Activated naive CD4-positive, alpha-beta T cell treated with Interleukin-2 at 50 U/mL for 16 hours (primary cell): ENCODE measurements at regions not wholly inside any gene's neighbourhood (a gene's known extent, or its start where the extent isn't known, plus 50 kb on each side); places are given as distances from the start of the nearest gene placed in this dataset.
"Not testable (repeated sequence)": the region's sequence is repeated elsewhere in the genome, so short reads cannot be mapped to it uniquely, and the experiment has no call there.

Experiments used
- DNase-seq: peaks from one replicate; pipeline ENCODE4 v3.0.0-alpha.2; 2020

DNA sequence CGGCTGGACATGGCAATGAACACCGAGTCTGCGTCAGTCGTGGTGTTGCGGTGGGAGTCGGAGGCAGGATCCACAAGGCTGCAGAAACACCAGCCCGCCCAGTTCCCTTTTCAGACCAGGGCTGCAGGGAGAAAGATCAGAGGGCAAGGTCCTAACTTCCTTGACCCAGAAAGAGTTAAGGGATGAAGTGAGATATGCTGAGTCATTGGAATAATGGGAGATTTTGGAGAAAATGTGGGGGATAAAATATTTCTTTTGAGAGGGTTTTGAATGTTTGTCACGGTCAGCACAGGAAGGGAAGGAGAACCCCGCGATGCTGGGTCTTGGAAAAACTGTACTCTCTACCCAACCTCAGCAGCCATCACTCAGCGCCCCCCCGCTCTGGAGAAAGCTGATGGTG lies 416.0 kb downstream of the ICE1 start:
- DNase-seq = no peak

DNA sequence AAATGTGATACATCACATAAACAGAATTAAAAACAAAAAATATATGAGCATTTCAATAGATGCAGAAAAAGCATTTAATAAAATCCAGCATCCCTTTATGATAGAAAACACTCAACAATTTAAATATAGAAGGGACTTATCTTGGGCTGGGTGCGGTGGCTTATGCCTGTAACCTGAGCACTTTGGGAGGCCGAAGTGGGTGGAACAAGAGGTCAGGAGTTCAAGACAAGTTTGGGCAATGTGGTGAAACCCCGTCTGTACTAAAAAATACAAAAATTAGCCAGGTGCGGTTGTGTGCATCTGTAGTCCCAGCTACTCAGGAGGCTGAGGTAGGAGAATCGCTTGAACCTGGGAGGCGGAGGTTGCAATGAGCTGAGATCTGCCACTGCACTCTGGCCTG lies 409.1 kb downstream of the ICE1 start:
- not testable (repeated sequence) for DNase-seq

DNA sequence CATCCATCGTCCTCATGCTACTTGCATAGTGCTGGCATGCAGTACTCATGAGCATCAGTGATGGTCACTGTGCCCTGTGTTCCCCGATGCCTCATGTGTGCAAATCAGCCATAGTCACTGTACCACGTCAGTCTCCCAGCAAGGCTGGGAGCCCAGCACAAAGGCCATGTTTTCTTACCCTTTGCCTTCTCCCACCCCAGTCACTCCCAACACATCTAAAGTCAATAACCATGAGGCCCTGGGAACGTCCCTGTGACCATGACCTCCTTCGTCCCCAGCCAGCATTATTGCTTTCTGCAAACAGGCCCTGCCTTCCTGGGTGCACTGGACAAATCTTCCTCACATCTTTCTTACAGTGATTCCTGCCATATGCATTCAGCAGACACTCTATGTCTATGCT lies 406.1 kb downstream of the ICE1 start:
- DNase-seq = no peak

DNA sequence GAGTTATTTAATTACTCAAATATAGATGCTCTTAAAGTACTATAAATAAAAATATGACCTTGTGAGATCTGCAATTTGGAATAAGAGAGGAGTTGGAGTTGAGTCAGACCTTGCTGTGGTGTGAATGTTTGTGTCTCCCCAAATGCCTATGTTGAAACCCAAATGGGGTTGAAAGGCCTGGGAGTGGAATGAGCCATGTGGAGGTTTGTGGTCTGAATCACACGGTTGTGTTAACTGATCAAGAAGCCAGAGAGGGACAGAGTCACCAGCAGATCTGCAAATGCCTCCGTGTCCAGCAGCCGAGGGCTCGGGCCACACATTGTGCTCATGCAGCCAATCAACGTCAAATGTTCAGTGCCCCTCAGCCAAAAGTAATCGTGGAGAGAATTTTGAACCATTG lies 404.4 kb downstream of the ICE1 start:
- DNase-seq = no peak

DNA sequence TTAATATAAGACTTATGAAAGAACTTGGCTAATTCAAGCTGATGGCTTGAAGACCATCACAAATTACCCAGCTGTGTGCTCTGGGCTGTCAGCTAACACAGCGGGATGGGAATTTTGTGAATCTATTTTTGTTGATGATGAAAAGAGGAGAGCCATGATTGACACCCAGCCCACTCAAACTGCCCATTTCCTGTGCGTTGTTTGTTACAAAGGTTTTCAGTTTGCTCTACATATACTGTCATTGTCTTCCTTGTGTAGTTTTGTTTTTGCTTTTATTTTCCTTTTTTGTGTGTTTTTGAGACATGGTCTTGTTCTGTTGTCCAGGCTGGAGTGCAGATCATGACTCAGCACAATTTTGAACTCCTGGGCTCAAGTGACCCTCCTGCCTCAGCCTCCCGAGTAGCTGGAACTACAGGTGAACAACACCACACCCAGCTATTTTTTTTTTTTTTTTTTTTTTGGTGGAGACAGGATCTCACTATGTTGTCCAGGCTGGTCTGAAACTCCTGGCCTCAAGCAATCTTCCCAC lies 400.3 kb downstream of the ICE1 start:
- DNase-seq = no peak

DNA sequence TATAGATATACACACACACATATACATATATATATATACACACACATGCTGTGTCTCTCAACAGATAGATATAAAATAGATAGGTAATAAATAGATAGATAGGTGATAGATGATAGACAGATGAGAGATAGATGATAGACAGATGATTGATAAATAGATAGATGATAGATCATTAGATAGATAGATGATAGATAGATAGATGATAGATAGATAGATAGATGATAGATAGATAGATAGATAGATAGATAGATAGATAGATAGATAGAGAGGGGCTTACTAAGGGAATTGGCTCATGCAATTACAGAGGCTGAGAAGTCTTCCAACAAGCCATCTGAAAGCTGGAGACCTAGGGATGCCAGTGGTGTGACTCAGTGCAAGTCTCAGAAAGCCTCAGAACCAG lies 394.5 kb downstream of the ICE1 start:
- DNase-seq = no peak

DNA sequence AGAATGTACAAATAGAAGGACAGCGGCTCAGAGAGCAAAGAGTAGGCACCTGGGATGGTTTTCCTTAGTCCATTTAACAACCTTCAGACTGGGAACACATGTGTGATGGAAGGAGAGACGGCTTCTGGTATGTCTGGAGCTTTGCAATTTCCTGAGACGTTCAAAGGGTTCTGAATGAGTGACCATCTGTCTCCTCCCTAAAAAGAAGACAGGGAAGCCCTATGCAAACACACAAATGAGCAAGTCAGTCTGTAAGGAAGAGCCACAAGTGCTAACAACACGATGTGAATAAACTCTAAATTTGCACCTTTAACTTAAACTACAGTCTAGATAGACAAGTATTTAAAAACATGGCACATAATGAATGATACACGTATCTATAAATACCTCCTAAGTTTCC lies 391.0 kb downstream of the ICE1 start:
- DNase-seq = no peak

DNA sequence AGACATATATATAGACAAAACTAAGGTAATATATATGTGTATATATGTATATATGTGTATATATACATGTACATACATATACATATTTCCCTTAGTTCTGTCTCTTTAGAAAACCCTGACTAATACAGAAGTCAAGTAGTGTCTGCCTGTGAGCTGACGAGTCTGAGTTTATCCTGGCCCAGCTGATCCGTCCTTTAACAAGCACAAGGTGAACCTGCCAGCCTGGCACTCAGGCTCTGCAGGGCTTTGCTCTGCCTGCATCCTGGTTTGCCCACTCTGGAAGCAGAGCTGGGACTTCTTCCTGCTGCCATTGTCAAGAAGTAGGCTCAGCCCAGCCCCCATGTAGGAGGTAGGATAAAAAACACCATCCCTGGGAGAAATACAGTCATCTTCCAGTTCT lies 388.0 kb downstream of the ICE1 start:
- DNase-seq = no peak

DNA sequence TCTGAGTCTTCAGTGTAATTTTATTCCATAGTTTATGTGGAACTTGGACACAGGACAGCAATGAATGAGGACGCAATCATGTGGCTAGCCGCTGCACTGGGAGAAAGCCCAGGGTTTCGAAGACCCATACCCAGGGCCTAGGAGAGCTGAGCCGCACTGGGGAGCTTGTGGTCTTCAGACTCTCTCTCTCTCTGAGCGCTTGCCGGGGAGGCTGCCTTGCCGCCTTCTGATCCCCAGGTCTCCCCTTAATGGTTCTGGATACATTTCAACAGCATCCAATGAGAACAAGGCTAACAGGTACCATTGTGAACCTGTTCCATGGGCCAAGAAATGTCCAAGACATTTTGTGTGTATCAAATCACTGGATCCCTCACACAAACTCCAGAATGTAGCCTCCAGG lies 383.4 kb downstream of the ICE1 start:
- DNase-seq = no peak

DNA sequence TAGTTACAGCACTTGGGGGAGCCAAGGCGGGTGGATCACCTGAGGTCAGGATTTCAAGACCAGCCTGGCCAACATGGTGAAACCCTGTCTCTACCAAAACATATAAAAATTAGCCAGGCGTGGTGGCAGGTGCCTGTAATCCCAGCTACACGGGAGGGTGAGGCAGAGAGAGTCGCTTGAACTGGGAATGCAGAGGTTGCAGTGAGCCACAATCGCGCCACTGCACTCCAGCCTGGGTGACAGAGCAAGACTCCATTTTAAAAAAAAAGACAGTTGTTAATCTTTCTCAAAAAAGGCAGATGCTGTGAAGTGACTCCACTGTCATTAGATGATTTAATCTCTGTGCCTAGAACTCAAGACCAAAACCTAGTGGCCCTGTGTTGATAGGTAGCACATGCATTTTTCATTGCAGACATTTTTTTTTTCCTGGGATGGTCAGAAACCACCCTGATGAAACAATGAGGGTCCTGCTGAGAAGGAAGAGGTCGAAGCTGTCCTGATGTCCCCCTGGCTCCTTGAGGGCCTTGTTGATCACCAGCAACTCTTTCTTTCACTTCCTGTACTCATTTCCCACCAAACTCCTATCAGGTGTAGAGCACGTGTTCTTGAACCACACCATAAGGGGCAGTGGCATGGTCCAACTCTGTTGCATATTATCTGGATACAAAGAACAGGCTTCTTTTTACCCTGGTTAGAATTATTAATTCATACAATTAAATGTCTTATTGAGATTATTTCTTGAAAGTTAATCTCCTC lies 382.2 kb downstream of the ICE1 start:
- DNase-seq = no peak

DNA sequence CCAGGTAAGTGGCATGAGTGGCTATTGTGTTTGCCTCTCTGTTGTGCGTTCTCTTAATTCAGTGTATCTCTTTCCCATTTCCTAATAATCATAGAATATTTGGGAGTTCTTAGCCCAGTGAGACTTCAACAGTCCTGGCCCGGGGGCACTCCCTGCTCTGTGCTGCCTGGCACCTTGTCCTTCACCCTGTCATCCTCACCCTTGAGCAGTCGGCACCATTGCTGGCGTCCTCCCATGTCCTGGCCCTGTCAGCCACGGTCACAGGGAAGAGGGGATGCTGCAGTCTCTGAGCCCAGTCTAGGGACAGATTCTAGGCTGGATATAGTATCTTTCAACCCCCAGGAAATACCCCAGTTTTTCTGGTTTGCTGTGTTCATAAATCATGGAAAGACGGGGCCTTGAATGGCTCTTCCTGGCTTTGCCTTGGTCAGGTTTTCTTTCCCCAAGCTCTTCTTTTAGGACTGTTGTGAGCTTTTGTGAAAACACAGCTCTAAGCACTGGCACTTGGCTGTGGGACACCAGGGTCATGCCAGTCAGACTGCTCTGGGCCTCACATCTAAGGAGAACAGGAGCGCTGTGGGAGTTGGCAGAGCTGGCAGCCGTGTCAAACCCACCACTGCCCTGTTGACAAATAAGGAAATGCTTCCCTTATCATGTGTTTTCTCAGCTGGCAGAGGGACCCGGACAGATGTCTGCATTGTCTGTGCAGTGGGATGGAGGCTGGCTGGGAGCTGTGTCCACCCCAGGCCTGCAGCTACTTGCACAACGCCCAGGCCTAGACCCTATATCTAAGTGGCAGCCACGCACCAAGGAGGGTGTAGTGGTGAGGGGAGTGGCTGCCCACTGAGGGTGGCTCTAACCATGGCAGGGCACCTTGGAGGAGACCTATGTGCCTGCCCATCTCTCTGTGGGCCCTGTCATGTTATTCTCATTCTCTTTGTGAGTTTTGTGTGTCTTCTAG lies 378.6 kb downstream of the ICE1 start:
- DNase-seq = no peak

DNA sequence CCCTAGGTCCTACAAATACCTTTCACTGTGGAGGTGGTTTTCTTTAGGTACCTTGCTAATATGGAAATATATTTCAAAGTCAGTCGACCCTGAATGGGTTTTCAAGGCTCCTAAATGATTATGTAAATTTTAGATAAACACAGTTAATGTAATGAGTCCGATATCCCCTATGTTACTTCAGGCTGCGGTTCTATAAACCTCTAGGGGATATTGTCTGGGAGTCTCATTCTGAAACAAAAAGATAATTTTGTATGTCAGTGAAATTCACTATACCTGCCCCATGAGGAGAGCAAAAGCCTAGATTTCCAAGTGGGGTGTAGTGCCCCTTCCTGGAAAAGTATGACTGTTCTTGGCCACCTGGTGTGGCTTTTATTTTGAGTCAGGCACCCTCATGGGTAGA lies 377.3 kb downstream of the ICE1 start:
- no peak for DNase-seq

DNA sequence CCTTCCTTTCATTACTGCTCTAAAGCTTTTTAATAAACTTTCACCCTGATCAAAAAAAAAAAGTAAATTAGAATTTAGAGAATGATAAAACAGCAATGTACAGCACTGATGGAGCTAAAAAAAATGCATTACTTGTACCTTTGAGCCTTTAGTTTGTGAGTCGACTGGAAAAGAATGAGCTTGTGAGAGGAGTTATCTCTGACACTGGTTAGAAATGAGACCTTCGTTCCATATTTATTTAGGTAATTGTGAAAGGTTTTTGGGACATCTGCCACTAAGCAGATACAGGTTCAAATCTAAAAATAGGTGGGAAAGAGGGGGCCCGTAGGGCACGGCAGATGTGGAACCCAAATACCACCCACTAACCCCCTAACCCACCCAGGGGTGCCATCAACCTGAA lies 376.8 kb downstream of the ICE1 start:
- DNase-seq = no peak

DNA sequence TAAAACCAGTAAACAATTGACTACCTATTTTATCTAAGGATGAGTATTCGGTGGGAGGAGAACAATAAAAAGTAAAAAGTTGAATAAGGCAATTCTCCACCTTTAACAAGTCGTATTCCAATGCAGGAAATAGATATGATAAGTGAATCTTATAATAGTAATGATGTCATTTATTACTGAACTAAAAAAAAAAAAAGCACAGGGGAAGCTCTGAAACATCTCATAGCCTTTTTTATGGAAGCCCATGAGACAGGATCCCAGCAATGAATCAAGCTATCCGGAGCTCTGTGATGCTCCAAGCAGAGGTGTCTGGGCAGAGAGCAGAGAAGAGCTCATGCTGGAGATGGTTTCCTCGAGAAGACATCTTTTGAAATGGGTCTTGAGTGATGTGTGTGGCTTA lies 376.0 kb downstream of the ICE1 start:
- no peak for DNase-seq

DNA sequence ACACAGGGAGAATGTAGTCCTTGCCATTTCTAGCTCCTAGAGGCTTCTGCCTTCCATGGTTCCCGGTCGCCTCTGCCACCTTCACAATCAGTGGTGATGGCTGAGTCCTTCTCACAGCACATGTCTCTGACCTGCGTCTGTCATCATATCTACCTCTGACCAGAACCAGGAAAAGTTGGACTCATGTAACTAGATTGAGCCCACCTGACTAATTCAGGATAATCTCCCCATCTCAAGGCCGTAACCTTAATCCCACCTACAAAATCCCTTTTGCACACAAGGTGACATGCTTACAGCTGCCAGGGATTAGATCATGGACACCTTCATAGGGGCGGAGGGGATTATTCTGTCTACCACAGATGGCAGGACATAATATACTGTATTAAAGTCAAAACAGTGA lies 375.6 kb downstream of the ICE1 start:
- no peak for DNase-seq

DNA sequence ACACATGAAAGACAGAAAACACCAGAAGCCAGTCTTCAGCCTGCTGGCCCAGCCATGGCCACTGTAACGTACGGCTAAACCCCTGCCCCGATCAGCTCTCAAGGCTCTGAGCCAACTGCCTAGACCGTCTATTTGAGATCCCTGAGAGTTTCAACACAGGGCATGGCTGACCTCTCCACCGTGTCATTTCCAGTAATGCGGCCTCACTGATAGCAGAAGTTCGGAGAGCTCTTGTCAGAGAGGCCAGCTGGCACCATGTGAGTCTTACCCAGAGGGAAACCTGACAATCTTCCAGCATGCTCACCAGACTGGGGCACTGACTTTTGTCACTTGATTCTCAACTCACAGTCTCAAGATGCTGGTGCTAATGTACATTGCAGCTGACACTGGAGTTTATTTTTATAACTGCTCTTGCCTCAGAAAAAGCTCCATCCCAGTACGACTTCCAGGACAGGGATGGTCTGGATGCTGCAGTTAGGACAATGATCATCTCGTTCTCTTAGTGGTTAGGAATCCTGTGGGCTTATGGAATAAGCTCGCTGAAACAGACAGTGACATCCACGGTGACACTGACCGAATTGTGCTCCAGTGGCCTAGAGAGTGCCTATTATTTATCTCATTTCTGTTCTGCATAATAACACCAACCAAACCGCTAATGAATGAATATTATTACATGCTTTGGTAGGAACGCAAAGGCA lies 372.7 kb downstream of the ICE1 start:
- DNase-seq = no peak

DNA sequence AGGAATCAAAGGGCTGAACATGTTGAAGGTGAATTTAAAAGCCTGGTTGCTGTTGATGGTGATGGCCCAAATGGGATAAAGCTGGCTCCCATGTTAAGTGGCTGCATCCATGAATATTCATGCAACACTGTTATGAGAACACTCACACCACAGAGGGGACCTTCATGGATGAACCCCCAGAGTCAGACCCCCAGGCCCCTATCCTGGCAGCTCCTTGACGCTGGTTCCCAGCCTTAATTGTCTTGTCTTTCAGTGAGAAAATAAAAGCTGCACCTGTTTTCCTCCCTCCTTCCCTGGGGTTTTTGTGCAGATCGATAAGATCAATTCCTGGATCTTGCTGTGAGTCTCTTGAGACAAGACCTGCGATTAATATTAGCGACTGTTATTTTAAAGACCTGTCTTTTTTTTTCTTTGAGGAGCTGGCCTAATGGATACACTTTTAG lies 371.7 kb downstream of the ICE1 start:
- no peak for DNase-seq

DNA sequence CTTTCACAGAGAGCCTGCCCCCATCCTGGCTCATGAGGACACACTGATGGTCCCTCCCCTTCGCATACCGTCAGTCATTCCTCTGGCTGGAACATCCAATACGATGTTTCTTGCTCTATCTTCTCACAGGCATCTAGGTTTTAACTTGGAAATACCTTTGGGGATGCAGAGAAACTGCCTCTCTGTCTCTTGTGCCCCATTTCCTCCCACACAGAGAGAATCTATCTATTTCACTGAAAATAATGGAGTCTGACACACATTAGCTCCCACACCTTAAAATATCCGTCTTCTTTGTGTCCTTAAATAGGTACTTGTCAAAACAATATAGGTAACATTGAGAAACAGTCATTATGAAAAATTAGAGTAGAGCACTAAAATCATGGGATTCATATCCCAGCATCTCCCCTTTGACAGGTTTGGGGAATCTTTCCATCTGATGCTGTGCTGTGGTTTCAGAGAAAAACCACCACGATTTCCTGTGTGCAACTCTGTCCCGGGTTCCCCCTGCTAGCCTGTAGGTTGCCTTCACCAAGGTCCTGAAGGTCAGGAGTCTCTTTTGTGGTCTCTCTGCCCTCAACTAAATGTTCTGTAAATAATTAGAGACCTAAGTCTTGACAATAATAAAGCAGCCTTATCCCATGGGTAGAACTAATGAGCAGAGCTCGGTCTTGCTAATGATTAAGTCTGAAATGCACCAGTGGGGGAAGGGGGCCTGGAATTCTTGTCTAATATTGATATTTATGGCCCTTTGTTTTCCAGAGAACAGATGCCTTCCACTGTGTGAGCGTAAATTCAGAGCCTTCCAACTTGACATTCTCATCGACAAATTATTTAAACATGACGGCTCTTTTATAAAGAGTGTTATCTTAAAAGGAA lies 371.0 kb downstream of the ICE1 start:
- DNase-seq = no peak

DNA sequence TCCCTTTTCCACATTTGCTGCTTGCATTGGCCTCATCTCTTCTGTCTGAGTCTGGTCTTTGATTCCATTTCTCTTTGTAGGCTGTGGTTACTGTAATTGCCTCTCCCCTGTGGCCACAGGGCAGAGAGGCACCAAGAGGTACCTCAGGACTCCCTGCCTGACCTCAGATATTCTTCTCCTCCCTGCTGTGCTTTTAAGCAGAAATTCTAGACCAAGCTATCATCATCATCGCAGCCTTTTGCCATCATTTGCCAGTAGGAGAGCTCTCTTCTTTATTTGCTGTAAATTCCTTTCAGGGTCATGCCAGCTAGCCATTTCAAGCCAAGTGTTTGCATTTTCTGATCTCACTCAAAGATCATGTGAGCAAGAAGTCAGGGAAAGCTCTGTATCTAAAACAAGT lies 369.6 kb downstream of the ICE1 start:
- no peak for DNase-seq

DNA sequence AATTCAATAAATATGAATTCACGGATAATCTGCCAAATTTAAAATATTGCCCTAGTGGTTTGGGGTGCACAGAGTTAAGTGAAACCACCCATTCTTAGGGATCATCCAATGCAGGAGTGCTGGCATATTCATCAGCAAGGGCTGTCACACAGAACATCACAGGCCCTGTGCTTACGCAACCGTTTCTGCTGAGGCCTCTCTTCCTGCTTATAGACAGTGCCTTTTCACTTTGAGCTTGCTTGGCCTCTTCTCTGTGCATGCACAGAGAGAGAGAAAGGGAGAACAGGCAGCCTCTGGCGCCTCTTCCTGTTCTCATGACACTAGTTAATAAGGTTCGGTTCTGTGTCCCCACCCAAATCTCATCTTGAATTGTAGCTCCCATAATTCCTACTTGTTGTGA lies 366.3 kb downstream of the ICE1 start:
- no peak for DNase-seq

DNA sequence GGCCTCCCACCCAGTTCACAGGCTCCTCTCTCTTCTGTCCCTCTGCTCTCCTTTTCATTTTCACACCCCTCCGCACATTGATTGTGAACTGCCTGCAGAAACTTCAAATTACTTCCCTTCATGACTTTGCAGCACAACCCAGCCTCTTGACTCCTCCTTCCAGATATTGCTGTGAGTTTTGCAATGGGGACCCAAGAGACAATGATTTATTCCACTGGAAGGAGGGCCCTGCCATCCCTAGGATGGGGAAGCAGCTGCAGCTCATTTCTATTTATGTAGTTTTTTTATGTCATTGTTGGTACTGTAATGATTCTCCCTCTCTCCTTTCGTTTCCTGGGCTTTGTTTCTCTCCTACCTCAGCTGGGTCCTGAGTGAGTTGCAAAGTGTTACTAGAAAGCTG lies 364.9 kb downstream of the ICE1 start:
- DNase-seq = no peak

DNA sequence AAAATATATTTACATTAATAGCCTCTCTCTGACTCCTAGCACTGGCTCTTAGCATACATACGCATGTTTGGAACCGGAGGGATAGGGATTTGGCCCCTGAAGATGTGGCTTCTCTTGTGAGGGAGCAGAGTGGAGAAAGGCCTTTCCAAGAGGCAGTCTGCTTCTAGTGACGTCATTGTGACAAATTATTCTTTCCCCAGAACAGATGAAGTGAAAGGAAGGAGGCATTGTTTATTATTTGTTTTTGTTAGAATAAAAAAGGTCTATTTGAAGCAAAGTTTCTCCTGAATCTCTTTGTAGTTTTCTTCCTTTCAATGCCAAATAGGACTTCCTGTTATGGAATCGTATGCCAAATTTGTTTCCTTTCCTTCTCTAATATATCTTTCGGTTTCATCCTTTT lies 361.6 kb downstream of the ICE1 start:
- no peak for DNase-seq
